ENCODE measurements at regions not wholly inside any gene's neighbourhood (a gene's known extent, or its start where the extent isn't known, plus 50 kb on each side); places are given as distances from the start of the nearest gene placed in this dataset.

DNA sequence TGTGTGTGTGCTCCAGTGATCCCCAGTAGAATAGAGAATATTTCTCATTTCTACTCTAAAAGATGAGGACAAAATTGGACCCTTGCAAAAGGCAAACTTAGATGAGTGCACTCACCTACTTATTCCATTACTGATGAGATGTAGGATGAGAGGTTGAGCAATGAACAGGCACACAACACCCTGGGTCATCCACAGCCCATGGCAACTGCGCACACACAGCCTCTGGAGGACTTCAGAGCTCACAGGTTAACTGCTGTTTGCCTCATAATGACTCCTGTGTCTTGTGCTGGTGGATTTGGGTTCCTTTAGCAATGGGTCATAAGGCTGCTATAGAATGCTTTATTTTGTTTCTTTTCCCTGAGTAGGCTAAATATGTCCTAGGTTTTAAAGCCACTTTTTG is 103.6 kb upstream of the TNFAIP3 start:
- DNase-seq, result no peak

DNA sequence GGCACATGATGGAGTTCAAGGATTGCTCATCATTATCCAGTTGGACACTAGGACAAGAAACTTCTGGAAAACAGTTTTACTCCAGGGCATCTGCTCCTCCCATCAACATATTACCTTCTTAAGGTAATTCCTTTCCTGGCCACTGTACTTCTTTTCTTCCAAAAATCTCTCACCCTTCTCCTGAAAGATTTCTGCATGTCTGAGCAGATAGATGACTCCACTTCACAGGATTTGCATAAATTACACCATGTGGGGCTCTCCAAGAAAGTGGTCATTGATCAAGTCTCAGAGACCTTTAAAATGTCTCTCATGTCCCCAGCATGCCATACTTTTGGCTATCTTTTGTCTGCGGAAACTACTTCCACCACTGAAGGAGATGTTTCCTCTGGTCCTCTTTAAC is 103.2 kb upstream of the TNFAIP3 start:
- no peak for DNase-seq

DNA sequence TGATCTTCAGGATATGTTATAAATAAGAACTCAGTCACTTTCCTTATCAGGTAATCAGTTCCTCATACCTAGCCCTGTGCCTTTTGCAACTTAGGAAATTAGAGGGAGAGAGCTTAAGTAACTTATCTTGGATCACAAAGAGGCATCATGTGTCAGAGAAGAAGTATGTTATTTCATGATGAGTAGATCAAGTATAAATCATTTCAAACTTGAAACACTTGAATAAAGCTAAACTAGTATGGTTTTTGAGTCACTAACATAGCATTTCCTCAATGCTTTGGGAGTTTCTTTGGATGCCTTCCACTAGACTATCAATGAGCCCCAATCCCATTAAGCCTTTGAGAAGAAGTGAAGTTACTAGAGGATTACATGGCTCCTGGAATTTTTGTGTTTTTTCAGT is 102.6 kb upstream of the TNFAIP3 start:
- DNase-seq, result no peak

DNA sequence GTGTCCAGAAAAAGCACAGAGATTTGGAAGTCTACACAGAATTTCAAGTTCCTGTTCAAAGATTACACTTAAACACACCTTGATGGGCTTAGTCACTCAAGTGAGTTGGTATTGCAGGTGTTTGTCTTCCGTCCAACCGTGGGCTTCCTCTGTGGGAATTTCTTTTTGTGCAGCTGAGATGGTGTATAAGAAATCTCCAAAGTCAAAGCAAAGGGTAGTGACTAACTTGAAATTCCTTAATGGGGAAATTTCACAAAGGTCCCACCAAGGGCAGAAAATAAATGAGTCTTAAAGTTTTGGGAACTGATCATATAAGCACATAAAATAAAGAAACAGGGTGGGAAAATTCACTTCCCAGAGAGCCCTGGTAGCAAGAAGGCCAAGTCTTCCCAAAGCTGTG is 102.0 kb upstream of the TNFAIP3 start:
- DNase-seq, result no peak

DNA sequence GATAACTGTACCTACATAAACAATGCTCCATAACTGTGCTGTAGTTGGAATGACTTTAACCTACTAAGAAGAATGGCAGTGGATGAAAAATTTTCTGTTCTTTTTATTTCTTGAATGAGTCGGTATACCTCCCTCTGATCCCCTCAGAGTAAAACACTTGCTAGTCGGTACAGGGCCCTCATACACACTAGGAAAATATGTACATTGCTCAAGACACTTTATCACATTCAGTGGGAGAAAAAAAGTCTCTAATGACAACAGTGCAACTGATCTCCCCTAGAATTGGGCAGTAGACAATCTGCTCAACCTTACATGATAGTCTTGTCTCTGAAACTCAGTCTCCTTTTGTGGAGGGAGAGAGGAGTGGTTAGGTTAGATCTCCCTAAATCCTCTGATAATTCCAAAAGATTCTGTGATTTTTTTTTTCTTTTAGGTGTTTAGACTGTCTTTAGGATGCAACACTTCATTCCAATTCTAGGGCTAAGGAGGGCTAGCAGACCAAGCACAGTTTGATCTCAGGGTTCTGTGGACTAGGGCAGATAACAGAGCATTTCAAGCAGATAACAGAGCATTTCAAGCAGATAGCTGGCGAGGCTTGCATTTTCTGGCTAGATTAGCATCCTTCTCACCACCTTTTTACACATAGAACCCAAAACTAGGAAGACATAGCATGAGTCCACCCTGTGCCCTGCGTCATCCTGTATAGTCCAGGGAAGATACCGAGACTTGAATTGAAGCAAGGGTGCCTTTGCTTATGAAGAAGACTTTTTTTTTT is 100.3 kb upstream of the TNFAIP3 start:
- DNase-seq, result no peak

DNA sequence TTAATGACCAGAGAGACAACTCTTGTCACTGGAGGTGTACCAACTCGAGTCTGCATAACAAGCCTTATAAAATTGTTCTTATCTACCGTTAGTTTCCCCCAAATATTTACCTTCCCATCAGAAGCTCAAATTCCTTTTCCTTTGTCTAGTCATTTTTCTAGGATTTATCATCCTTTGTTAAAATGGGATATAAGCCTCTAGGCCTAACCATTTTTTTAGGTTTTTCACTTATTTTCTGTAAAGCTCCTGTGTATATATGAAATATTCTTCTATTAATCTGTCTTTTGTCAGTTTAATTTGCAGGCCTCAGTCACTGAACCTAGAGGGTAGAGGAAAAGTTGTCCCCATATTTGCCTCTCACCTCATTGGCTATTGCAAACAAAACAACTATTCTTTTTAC is 99.6 kb upstream of the TNFAIP3 start:
- no peak for DNase-seq

DNA sequence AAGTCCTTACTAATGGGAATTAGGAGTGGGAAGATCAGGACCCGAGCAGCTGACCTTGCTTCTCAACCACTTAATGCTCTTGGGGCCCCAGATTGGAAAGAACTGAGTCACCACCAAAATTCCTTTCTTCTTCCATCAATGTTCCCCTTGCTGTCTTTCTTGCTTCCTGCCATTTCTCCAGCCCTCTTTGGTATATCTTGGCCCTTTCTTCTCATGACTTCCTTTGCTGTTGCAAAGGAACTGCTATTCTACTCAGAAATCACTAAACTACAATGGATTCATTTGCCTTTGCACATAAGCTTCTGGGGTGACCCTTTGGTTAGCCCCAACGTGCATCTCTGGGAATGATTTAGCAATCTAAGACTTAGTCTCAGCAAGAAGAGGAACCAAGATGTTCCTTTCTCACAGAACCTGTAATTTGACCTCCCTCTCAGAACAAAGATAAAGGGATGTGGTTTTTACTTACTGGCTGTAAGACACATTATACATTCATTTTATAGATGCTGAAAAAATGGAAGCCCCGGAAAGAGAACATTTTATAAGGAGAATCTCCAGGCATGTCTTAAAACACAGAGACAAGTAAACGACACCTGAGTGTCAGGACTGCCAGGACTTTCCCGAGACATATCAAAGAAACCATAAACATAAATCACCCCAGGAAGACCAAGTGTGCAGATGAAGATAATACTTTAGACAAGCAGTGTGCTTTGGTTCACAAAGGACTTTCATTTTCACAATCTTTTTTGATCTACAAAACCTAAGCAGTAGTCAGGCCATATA is 99.0 kb upstream of the TNFAIP3 start:
- DNase-seq, result no peak

DNA sequence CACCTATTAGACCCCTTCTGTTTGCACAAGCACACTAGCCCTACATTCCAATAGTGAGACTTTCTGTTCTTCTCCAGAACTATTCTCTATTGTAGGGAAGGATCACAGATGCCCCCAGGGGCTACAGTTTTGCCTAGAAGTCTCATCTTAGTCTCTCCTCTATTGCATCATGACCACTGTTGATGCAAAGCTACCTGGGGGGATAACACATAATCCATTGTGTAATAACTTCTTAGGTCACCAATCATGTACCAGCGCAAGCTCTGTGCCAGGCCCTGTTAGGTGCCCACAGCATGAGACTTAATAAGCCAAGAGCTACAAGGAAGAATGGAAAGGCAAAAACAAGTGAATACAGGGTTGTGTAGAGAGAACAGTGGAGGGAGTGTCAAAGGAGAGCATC is 98.1 kb upstream of the TNFAIP3 start:
- DNase-seq, result no peak

DNA sequence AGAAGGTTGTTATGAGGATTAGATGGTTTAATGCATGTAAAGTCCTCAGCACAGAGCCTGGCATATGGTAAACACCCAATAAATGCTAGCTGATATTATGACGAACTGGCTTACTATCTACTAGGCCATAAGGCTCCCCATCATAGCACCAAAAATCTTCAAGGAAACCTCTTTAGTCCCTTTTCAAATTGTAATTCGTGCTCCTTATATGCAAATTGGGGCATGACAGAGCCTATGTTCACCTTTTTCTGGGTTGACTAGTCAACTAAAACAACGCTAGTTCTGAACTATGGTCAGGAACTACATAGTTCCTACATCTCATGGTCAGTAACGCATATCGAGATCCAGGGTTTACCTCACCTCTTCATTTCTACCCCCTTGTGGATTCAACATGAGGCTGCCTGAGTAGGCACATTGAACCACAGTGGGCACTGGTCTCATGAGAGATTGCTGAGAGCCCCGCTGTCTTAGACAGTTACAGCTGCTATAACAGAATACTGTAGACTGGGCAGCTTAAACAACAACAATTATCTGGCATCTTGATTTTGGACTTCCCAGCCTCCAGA is 97.2 kb upstream of the TNFAIP3 start:
- DNase-seq, result no peak

DNA sequence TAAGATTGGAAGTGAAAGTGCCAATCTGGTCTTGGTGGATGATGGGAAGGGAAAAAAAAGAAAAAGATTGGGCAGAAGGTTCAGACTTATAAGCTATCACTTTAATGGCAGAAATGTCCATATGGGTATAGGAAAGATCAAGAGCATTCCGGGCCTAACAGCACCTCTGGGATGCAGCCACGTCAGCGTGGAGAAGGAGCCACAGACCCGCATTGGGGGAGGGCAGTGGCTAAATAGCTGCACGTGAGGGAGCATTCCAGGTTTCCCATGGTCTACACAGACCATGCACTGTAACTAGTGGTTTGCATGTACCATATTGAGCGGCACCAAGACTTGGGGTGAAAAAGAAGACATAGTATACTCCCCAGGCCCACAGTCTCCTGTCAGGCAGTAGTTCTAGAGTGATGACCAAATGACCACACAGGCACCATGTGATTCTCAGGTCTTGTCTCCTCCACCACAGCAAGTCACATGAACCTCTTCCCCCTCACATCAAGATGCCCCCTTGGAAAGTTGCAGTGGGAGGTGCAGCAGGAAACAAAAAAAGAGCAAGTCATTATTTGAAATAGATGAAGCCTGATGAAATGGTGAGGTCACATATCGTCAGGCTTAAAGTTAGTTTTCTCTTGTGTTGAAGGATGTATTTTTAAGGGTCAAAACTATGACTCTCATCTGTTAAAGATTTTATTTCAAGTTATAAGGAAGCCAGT is 94.4 kb upstream of the TNFAIP3 start:
- no peak for DNase-seq

DNA sequence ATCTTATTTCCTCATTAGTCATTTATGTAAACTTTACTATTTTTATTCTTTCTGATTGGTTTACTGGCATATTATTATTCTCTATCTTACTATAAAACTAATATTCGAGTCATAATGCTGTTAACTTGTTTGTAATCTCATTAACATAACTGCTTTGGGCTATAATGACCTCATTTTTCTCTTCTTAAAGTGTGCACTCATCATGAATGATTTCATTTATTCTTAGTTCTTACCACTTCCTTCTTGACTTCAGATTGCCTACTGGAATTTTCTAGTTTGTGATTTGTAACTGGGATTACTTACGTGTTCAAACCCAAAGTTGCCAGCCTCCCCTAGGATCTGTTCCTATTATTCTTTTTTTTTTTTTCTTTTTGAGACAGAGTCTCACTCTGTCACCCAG is 91.8 kb upstream of the TNFAIP3 start:
- DNase-seq, result no peak

DNA sequence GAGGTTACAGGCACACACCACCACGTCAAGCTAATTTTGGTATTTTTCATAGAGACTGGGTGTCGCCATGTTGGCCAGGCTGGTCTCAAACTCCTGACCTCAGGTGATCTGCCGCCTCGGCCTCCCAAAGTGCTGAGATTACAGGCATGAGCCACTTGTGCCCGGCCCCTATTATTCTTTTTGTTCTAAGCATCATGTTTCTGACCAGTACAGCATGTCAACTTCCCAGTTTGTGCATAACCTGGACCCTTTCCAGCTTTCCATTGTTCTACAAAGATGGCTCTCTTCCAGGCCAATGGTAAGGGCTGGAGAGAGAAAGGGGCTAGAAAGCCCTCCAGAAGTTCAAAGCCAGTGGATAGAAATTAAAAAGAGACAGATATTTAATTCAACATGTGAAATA is 91.3 kb upstream of the TNFAIP3 start:
- DNase-seq, result no peak

DNA sequence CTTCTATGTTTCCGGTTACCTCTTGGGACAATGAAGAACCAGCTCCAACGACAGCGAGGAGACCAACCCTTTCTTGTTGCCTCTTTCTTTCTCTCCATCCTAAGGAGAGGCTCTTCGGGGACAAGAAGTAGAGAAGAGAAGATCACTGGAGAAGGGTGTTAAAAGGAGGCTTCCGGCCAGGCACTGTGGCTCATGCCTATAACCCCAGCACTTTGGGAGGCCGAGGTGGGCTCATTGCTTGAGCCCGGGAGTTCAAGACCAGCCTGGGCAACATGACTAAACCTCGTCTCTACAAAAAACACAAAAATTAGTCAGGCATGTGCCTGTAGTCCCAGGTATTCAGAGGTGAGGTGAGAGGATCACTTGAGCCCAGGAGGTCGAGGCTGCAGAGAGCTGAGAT is 90.8 kb upstream of the TNFAIP3 start:
- no peak for DNase-seq

DNA sequence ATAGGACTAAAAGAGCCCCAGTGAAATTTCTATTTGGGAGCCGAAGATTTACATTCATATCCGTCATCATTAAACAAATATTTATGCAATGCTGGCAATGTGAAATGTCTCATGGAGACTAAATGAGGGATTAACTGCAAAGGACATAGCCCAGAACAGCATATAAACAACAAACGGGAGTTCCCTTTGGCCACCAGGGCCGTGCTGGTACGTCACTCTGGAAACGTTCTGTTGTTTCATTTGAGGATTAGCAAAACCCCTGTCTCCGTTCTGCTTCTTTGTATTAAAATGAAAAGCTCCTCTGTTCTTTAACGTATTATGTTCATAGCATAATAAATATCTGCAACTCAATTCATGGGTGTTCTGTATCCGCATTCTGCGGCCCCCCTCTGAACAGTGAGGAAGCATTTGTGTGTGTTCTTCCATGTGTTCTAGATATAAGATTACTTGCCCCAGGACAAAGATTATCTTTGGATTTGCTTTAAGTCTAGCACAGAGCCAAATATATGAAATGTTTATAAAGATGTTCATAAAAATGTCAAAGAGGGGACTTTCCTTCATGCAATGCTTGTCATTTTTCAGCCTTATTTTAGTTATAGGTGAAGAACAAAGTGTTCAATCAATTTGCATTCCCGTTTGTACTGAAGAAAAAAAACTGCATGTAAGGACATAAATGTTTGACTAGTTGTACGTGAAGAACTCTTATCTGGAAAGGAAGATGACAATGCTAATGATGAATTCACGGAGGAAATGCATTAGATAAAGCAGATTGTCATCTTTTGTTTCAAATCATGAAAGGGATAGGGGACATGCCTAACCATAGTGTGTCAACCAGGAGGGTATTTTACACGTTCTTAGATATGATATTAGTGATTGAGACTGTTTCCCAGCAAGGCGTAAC is 90.0 kb upstream of the TNFAIP3 start:
- no peak for DNase-seq

DNA sequence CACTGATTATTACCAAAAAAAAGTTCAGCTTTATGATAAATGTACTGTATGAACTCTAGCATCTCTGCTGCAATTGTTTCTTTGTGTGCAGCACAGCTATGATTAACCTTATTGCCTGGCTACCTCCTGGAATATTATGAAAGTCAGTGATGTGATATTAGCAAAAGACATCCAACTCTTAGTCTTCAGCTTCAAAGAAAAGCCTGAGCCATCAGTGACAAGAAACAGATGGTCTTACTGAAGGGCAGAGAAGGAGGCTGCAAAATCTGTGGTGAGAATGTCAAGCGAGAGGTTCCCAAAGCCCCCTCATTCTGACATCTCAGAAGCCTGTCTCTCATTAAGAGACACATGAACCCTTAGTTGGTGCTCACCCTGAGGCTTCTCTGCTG is 89.4 kb upstream of the TNFAIP3 start:
- DNase-seq, result no peak

DNA sequence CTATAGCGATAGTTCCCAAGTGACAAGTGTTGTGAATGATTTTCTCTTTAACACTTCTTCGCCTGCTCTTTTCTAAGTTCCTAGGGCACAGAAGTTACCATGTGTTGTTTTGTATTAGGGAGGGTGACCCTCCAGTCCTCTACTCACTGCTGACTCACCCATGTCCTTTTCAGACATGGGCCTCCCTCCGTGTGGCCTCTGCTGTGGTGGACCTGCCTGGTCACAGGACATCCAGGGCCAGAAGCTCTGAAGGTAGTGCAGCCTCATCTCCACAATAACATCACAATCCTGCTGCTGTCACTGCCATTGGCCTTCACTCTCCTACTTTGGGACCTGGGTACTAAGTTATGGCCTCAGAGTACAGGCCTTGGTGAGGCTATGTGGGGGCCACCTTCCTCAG is 87.1 kb upstream of the TNFAIP3 start:
- DNase-seq, result no peak

DNA sequence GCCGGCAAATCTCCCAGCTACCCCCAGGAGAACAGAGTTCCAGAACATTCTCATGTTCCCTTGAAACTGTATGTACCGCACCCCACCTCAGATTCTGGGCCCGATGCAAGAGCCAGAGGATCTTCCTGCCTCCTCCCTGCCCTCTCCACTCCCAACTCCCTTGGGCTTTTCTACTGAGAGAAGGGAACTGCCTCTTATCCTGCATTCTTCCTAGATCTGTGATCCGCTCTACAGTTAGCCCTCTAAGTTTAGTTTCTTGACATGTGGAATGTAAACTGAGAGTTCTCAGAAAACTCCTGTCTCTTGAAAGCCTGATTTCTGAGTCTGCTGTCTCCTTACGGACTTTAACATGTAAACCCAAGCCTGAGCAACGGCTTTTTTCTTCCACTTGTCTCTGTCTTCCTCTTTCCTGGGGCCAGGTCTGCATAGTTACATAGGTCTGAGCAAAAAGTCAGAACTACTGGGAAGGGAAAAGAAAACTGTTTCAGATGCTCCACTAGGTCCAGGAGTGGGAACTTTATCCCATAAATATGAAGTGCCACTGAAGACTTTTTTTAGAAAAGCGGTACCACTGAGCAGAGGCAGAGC is 86.5 kb upstream of the TNFAIP3 start:
- no peak for DNase-seq

DNA sequence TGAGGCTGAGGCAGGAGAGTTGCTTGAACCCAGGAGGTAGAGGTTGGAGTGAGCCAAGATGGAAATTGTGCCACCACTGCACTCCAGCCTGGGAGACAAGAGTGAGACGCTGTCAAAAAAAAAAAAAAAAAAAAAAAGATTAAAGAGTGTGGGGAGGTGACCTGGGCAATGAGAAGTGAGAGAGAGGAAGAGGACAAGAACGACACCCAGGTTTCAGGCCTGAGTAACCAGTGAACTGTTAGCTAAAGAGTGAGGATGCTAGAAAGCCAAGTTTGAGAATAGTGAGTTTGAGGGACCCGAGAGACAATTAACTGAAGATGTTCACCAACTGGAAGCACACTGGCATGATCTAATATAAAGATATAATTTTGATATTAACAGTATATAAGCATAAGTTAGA is 85.4 kb upstream of the TNFAIP3 start:
- no peak for DNase-seq

DNA sequence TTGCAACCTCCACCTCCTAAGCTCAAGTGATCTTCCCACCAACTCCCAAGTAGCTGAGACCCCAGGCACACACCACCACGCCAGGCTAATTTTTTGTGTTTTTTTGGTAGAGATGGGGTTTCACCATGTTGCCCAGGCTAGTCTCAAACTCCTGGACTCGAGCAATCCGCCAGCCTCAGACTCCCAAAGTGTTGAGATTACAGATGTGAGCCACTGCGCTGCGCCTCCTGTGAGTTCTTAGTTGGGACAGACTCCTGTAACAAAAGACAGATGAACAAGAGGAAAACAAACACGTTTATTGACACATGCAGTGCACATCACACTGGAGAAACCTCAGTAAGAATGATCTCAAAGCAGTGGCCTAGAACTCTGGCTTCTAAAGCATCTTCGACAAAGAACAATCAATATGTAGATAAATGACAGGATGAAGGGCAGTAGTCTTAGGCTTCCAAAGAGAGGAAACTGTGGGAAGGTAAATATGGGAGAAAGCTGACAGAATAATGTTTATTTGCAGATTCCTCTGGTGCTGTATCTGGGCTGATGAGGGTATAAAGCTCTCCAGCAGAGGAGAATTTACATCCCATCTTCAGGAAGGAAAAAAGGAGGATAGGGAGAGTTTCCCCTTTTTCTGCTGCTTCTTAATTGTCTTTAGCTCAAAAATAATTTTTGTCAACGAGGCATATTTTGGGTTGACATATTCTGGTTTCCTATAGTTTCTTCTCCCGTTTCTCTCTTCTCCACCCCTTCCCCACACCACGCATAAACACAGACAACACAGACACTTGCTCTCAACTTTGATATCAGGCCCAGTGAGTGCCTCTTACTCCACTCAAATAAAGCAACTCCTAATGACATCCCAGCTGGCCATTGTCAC is 84.7 kb upstream of the TNFAIP3 start:
- no peak for DNase-seq

DNA sequence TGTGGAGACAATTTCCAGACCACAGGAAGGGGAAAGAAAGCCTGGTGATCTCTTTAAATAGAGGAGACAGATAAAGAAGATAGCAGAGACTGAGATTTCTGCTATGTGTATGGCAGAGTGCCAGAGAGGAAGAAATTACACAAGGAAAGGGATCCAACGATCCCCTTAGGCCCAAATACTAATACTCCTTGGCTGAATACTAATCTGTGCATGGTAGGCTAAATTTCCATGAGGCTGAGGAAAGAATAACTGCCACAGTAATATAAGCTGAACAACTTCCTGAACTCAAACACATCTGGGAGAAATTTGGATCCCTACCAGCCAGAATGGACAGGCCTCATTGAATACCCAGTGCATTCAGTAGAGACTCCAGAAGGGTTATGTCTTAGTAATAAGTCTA is 83.3 kb upstream of the TNFAIP3 start:
- no peak for DNase-seq

DNA sequence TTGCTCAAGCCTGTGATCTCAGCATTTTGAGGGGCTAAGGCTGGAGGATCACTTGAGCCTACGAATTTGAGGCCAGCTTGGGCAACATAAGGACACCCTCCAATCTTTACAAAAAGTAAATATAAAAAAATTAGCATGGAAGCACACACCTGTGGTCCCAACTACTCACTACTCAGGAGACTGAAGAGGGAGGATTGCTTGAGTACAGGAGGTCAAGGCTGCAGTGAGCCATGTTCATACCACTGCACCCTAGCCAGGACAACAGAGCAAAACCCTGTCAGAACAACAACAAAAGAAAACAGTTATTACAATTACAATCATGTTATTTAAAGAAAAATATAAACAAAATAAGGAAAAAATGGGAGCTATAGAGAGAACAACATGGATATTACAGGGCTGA is 82.5 kb upstream of the TNFAIP3 start:
- DNase-seq, result no peak

Data from right forelimb (tissue), 1 donor.